C4-2B (cell line): ENCODE measurements at regions not wholly inside any gene's neighbourhood (a gene's known extent, or its start where the extent isn't known, plus 50 kb on each side); places are given as distances from the start of the nearest gene placed in this dataset.

Experiments used
- CTCF ChIP-seq: fragments of 450-650 bp; conservative IDR thresholded peaks from 2 replicates; pipeline ENCODE4 v1.5.1; 2017; ENCODE audit warnings: mild to moderate bottlenecking
- ZFX ChIP-seq: fragments of 450-650 bp; IDR thresholded peaks from 2 replicates; pipeline ENCODE4 v1.6.1; 2017

- TF ChIP-seq CTCF (no peak), ZFX (no peak)
Observed at GRCh38 chr18:56197241-56197859, 441.0 kb downstream of the TXNL1 start.
